Tibial artery (tissue), 4 donors: ENCODE measurements at regions not wholly inside any gene's neighbourhood (a gene's known extent, or its start where the extent isn't known, plus 50 kb on each side); places are given as distances from the start of the nearest gene placed in this dataset.

Experiments used
- DNase-seq, 2 donors: peaks; one replicate each; pipeline ENCODE4 v3.0.0-alpha.2; 2019
- H3K27ac ChIP-seq, 2 donors: fragments of 200-600 bp; sonication (generic) in 1 of 2; 1 replicate in 1 of 2; 2 replicates in 1 of 2; pipeline ENCODE4 v1.5.1; 2018 to 2019; ENCODE audit warnings: mild to moderate bottlenecking in 1 of 2
- H3K27me3 ChIP-seq, 2 donors: fragments of 200-600 bp; sonication (generic) in 1 of 2; one replicate each; pipeline versions ENCODE4 v1.5.1 to v1.6.0; 2016 to 2019
- H3K36me3 ChIP-seq, 3 donors: fragments of 200-600 bp; sonication (generic) in 2 of 3; one replicate each; pipeline ENCODE4 v1.5.1; 2016 to 2019; ENCODE audit warnings: mild to moderate bottlenecking in 2 of 3
- H3K4me1 ChIP-seq, 4 donors: fragments of 200-600 bp; sonication (generic) in 2 of 4; 1 replicate in 3 of 4; 2 replicates in 1 of 4; pipeline ENCODE4 v1.5.1; 2016 to 2019
- H3K4me3 ChIP-seq, 2 donors: fragments of 200-600 bp; sonication (generic) in 1 of 2; 1 replicate in 1 of 2; 2 replicates in 1 of 2; pipeline ENCODE4 v1.5.1; 2018 to 2019; ENCODE audit warnings: mild to moderate bottlenecking in 2 of 2
- H3K9me3 ChIP-seq, 3 donors: fragments of 200-600 bp; sonication (generic) in 1 of 3; one replicate each; pipeline ENCODE4 v1.5.1; 2016 to 2019
- intact Hi-C: fragments of 100-400 bp; cut with DNase I; formaldehyde crosslinking; loops from one replicate; pipeline ENCODE4 v1.15.0; 2023; ENCODE audit warnings: low total_unique reads
- TF ChIP-seq, protein P1 (sequence below), 2 experiments: fragments of 200-600 bp in 1 of 2; fragments of 450-650 bp in 1 of 2; IDR thresholded peaks; one replicate each; pipeline ENCODE4 v1.5.1; 2017 to 2019; ENCODE audit warnings: antibody characterized with exemption in 2 of 2, mild to moderate bottlenecking in 1 of 2, moderate library complexity in 1 of 2

DNA sequence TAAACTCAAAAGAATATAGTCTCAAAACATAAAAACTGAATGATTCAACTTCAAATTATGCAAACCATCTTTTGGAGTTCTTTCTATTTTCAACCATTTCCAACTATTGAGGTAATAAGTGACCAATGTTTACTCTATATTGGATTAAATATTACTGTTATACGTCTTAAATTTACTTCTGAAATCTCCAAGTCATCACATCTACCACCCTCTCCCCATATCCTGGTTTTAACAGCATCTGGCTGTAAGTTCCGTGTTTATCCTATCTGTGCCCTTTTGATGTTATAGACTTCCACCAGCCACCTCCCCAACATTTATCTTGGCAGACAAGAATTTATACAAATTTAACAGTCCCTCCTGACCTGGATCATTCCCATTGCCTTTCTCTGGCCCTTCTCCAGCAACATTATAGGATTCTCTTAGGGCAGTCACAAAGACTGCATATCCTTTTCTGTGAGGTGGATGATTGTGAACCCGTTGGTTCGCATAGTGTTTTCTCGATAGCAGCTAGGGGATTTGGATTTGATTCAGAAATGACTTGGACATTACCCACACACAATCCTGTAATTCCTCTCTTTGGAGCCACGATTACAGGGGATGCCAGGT, 313.4 kb upstream of the FMN2 start:
- Histone ChIP-seq H3K4me3 (no peak overlapping the region), H3K36me3 (no peaks in the 10 kb centered on the region), H3K27me3 (no peaks in the 10 kb centered on the region), H3K27ac (no peak overlapping the region), H3K4me1 (peaks cover 0 to 33% (median 0%) of the 10 kb centered on the region in 4 donors), H3K9me3 (no peaks in the 10 kb centered on the region)
- DNase-seq = no peak
- intact Hi-C loops = loop anchor here (10.0 kb wide), 1 partner anchor 736 kb away; no protein-coding TSS in a partner anchor
- TF ChIP-seq, protein P1, sequence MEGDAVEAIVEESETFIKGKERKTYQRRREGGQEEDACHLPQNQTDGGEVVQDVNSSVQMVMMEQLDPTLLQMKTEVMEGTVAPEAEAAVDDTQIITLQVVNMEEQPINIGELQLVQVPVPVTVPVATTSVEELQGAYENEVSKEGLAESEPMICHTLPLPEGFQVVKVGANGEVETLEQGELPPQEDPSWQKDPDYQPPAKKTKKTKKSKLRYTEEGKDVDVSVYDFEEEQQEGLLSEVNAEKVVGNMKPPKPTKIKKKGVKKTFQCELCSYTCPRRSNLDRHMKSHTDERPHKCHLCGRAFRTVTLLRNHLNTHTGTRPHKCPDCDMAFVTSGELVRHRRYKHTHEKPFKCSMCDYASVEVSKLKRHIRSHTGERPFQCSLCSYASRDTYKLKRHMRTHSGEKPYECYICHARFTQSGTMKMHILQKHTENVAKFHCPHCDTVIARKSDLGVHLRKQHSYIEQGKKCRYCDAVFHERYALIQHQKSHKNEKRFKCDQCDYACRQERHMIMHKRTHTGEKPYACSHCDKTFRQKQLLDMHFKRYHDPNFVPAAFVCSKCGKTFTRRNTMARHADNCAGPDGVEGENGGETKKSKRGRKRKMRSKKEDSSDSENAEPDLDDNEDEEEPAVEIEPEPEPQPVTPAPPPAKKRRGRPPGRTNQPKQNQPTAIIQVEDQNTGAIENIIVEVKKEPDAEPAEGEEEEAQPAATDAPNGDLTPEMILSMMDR (IDR thresholded peaks at IDR 0.05) = no peak

DNA sequence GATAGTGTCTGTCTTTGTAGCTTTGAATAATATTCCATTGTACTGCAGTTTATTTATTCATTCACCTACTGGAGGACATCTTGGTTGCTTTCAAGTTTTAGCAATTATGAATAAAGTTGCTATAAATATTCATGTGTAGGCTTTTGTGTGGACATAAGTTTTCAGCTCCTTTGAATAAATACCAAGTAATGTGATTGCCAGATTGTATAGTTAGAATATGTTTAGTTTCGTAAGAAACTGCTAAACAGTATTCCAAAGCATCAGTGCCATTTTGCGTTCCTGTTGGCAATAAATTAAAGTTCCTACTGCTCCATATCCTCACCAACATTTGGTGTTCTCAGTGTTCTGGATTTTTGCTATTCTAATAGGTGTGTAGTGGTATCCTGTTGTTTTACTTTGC, 311.7 kb upstream of the FMN2 start:
- Histone ChIP-seq H3K27ac (no peak overlapping the region), H3K4me3 (no peak overlapping the region), H3K4me1 (peaks cover 0 to 28% (median 0%) of the 10 kb centered on the region in 4 donors), H3K9me3 (no peaks in the 10 kb centered on the region), H3K36me3 (no peaks in the 10 kb centered on the region), H3K27me3 (no peaks in the 10 kb centered on the region)
- intact Hi-C loops = loop anchor here (10.0 kb wide), 1 partner anchor 735 kb away; no protein-coding TSS in a partner anchor
- TF ChIP-seq, protein P1 (IDR thresholded peaks at IDR 0.05) = no peak
- no peak for DNase-seq

DNA sequence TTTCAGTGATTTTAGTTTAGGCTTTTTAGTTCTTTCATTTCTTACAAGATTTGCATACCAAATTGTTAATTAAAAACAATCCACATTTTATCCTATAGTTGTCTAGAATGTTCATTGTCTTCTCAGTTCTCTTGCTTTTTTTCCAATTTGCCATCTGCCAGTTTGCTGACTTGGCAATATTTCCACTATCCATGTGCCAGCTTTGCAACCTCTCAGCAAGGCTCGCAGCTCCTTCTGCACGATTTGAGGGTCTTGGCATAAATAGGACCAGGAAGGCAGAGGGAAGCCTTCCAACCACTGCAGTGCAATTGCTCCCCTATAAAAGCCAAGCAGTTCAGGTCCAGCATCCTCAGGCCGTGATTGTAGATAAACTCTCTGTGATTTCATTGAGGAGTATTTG, 306.8 kb upstream of the FMN2 start:
- Histone ChIP-seq H3K27ac (no peak overlapping the region), H3K27me3 (no peaks in the 10 kb centered on the region), H3K9me3 (no peaks in the 10 kb centered on the region), H3K4me1 (no peaks in the 10 kb centered on the region), H3K36me3 (no peaks in the 10 kb centered on the region), H3K4me3 (no peak overlapping the region)
- TF ChIP-seq, protein P1 (IDR thresholded peaks at IDR 0.05) = no peak
- intact Hi-C loops = no loop called here
- DNase-seq = no peak

DNA sequence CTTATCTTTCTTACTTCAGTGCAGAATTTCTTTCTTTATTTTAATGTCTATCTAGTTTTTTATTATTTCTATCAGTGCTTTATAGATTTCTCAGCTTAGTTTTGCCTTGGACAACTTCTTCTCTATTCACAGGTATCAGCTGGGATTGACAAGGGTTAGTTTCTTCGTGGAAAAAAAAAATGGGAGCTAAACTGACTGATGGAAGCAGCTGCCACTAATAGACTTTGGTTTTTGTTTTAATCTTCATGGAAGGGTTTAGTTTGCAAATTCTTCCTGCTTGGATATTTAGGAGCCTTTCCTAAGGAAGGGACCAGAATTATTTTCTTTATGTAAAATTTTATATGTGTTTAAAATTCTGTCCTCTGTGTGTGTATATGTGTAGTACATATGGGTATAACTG, 306.1 kb upstream of the FMN2 start:
- H3K4me1 ChIP-seq = no peaks in the 10 kb centered on the region
- no peaks in the 10 kb centered on the region for H3K36me3 ChIP-seq
- TF ChIP-seq, protein P1 (IDR thresholded peaks at IDR 0.05) = no peak
- H3K27me3 ChIP-seq = no peaks in the 10 kb centered on the region
- DNase-seq = no peak
- no peaks in the 10 kb centered on the region for H3K9me3 ChIP-seq
- no peak overlapping the region for H3K4me3 ChIP-seq
- H3K27ac ChIP-seq = no peak overlapping the region
- intact Hi-C loops = no loop called here

DNA sequence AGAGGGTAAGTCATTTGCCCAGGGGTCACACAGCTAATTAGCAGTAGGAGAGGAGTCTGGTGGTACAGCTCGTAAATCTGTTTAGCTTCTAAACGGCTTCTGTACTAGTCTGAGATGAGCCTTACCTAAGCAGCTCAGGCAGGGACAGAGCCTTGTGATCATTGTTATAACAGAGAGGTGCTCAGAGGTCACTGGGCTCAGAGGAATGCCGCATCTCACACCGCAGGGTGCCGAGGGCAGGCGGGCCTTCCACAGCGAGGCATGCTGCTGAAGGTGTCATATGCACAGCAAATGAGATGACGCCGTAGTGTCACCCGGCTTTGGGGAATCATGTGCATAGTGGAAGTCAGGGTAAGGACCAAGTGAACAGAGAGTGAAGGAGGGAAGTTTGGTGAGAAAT, 305.2 kb upstream of the FMN2 start:
- no peak overlapping the region for H3K4me3 ChIP-seq
- TF ChIP-seq, protein P1 (IDR thresholded peaks at IDR 0.05) = no peak
- intact Hi-C loops = no loop called here
- H3K27ac ChIP-seq = no peak overlapping the region
- no peaks in the 10 kb centered on the region for H3K36me3 ChIP-seq
- H3K27me3 ChIP-seq = no peaks in the 10 kb centered on the region
- H3K4me1 ChIP-seq = no peaks in the 10 kb centered on the region
- no peaks in the 10 kb centered on the region for H3K9me3 ChIP-seq
- no peak for DNase-seq

DNA sequence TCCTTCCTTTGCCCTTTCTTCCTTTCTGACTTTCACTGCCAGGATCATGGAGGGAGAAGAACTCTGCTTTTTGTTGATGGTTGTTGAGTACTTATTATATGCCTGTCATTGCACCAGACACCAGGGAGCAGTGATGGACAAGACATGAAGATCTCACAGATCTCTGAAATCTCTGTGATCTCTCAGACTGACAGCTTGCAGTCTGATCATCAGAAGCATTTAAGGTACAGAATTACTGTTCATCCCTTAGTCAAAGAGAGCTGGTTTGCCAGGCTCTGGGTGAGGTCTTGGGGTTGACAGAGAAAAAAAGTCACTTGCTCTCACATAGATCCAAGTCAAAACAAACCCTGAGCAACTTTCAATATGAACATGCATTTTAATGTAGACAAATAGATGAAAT, 299.5 kb upstream of the FMN2 start:
- Histone ChIP-seq H3K36me3 (no peaks in the 10 kb centered on the region), H3K27me3 (no peaks in the 10 kb centered on the region), H3K9me3 (no peaks in the 10 kb centered on the region), H3K27ac (no peak overlapping the region), H3K4me1 (no peaks in the 10 kb centered on the region), H3K4me3 (no peak overlapping the region)
- intact Hi-C loops = no loop called here
- TF ChIP-seq, protein P1 (IDR thresholded peaks at IDR 0.05) = no peak
- DNase-seq = no peak
